ENCODE measurements at regions not wholly inside any gene's neighbourhood (a gene's known extent, or its start where the extent isn't known, plus 50 kb on each side); places are given as distances from the start of the nearest gene placed in this dataset.
"Not testable (repeated sequence)": the region's sequence is repeated elsewhere in the genome, so short reads cannot be mapped to it uniquely, and the experiment has no call there.

GRCh38 chr14:40674502-40674901, 932.2 kb upstream of the LRFN5 start:
- DNase-seq (ENCODE audit: low spot score) (no peak), ATAC-seq (ENCODE audit: low FRiP score) (no peak)
- TF ChIP-seq, protein P1, sequence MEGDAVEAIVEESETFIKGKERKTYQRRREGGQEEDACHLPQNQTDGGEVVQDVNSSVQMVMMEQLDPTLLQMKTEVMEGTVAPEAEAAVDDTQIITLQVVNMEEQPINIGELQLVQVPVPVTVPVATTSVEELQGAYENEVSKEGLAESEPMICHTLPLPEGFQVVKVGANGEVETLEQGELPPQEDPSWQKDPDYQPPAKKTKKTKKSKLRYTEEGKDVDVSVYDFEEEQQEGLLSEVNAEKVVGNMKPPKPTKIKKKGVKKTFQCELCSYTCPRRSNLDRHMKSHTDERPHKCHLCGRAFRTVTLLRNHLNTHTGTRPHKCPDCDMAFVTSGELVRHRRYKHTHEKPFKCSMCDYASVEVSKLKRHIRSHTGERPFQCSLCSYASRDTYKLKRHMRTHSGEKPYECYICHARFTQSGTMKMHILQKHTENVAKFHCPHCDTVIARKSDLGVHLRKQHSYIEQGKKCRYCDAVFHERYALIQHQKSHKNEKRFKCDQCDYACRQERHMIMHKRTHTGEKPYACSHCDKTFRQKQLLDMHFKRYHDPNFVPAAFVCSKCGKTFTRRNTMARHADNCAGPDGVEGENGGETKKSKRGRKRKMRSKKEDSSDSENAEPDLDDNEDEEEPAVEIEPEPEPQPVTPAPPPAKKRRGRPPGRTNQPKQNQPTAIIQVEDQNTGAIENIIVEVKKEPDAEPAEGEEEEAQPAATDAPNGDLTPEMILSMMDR (IDR thresholded peaks at IDR 0.05), result no peak

DNA sequence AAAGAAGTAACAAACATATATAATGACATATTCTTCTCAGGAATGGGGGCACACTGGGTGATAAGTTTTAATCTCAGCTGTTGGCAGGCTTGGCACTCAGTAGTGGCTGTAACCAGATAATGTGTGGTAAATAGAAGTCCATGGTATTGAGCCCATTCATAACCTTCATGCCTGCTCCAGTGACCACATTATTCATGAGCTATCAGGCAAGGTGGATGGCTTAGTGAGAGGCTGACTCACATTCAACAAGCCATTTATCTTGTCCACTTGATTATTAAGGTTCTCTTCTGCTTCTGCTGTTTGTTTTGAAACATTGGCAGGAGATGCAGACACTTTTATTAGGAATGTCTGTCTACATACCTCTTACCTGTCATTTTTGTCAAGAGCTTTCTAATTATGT, 950.4 kb upstream of the LRFN5 start:
- ATAC-seq (ENCODE audit: low FRiP score), result no peak
- TF ChIP-seq, protein P1 (IDR thresholded peaks at IDR 0.05), result no peak
- no peak for DNase-seq (ENCODE audit: low spot score)

DNA sequence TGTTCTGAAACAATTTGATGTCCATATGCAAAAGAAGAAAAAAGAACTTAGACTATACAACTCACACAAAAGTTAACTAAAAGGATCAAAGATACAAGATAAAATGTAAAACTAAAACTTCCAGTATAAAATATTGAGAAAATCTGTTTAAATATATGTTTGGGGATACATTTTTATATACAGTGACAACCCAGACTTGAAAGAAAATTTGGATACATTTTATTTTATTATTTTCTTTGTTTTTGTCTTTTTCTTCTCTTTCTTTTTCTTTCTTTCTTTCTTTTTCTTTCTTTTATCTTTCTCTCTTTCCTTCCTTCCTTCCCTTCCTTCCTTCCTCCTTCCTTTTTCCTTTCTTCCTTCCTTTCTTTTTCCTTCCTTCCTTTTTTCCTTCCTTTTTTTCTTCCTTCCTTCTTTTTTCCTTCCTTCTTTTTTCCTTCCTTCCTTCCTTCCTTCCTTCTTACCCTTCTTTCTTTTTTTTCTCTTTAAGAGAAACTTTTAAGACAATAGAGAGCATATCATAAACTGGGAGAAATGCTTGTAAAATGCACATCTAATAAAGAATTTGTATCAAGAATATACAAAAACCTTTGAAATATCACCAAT, 954.5 kb upstream of the LRFN5 start:
- TF ChIP-seq, protein P1 (IDR thresholded peaks at IDR 0.05), result no peak
- DNase-seq (ENCODE audit: low spot score) (no peak), ATAC-seq (ENCODE audit: low FRiP score) (no peak)

GRCh38 chr14:40630471-40630870, 976.2 kb upstream of the LRFN5 start:
- TF ChIP-seq, protein P1 (IDR thresholded peaks at IDR 0.05), result no peak
- ATAC-seq (ENCODE audit: low FRiP score) (no peak), DNase-seq (ENCODE audit: low spot score) (no peak)

DNA sequence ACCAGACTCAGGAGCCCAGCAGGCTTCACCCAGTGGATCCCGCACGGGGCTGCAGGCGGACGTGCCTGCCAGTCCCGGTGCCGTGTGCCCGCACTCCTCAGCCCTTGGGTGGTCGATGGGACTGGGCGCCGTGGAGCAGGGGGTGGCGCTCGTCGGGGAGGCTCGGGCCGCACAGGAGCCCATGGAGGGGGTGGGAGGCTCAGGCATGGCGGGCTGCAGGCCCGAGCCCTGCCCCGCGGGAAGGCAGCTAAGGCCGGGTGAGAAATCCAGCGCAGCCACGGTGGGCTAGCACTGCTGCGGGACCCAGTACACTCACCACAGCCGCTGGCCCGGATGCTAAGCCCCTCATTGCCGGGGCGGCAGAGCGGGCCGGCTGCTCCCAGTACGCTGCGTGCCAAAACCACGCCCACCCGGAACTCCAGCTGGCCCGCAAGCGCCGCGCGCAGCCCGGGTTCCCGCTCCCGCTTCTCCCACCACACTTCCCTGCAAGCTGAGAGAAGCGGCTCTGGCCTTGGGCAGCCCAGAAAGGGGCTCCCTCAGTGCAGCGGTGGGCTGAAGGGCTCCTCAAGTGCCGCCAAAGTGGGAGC, 977.0 kb upstream of the LRFN5 start:
- not testable (repeated sequence) for DNase-seq (ENCODE audit: low spot score); ATAC-seq (ENCODE audit: low FRiP score)

DNA sequence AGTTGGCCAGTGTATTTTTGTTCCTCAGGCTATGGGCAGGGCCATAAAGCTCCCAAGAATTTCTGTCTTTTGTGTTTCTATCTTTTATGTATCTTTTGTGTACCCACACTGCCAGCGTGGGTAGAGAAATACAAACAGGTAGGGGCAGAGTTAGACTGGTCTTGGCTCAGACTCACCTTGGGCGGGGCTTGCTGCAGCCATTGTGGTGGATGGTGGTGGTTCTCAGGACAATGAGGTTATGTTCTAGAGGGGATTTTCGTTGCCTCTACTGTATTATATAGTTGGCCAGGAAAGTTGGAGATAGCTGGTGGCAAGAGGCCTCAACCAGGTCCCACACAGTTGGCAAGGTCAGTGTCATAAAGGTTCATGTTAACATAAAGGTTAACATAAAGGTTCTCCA, 977.5 kb upstream of the LRFN5 start:
- DNase-seq (ENCODE audit: low spot score) (no peak), ATAC-seq (ENCODE audit: low FRiP score) (no peak)
- TF ChIP-seq, protein P1 (IDR thresholded peaks at IDR 0.05), result no peak

- ATAC-seq (ENCODE audit: low FRiP score) (no peak), DNase-seq (ENCODE audit: low spot score) (no peak)
- TF ChIP-seq, protein P1 (IDR thresholded peaks at IDR 0.05), result no peak
Observed at GRCh38 chr14:40623643-40624042, 983.0 kb upstream of the LRFN5 start.
